ENCODE measurements at regions not wholly inside any gene's neighbourhood (a gene's known extent, or its start where the extent isn't known, plus 50 kb on each side); places are given as distances from the start of the nearest gene placed in this dataset.

GRCh38 chr22:34969001-34969790 is 96.8 kb upstream of the ISX start:
- Histone ChIP-seq H3K4me2 (no peak overlapping the region), H3K79me2 (ENCODE audit: insufficient read depth, low read depth) (no peaks in the 10 kb centered on the region), H3K36me3 (ENCODE audit: insufficient read depth) (no peaks in the 10 kb centered on the region), H2AFZ (ENCODE audit: low read depth) (no peak overlapping the region), H3K9ac (no peak overlapping the region), H3K4me3 (IDR thresholded peaks at IDR 0.05; ENCODE audit: insufficient read depth, low read depth, low read length) (no peak overlapping the region), H4K20me1 (ENCODE audit: insufficient read depth) (no peaks in the 10 kb centered on the region), H3K27me3 (ENCODE audit: insufficient read depth, low read depth) (no peaks in the 10 kb centered on the region), H3K27ac (no peak overlapping the region), H3K4me1 (ENCODE audit: low read depth, poor library complexity, severe bottlenecking) (no peaks in the 10 kb centered on the region)
- TF ChIP-seq CTCF (conservative IDR thresholded peaks at IDR 0.05; ENCODE audit: low read depth, low read length): no peak

GRCh38 chr22:34971456-34971855 is 94.5 kb upstream of the ISX start:
- Histone ChIP-seq H2AFZ (ENCODE audit: low read depth) (no peak overlapping the region), H3K4me2 (no peak overlapping the region), H3K79me2 (ENCODE audit: insufficient read depth, low read depth) (no peaks in the 10 kb centered on the region), H3K36me3 (ENCODE audit: insufficient read depth) (no peaks in the 10 kb centered on the region), H3K4me1 (ENCODE audit: low read depth, poor library complexity, severe bottlenecking) (no peaks in the 10 kb centered on the region), H3K27me3 (ENCODE audit: insufficient read depth, low read depth) (no peaks in the 10 kb centered on the region), H3K9ac (no peak overlapping the region), H4K20me1 (ENCODE audit: insufficient read depth) (no peaks in the 10 kb centered on the region), H3K27ac (no peak overlapping the region), H3K4me3 (IDR thresholded peaks at IDR 0.05; ENCODE audit: insufficient read depth, low read depth, low read length) (no peak overlapping the region)
- TF ChIP-seq CTCF (conservative IDR thresholded peaks at IDR 0.05; ENCODE audit: low read depth, low read length): no peak

- Histone ChIP-seq H3K27ac (no peak overlapping the region), H3K4me3 (IDR thresholded peaks at IDR 0.05; ENCODE audit: insufficient read depth, low read depth, low read length) (no peak overlapping the region), H4K20me1 (ENCODE audit: insufficient read depth) (no peaks in the 10 kb centered on the region), H3K9ac (no peak overlapping the region), H3K4me2 (no peak overlapping the region), H3K27me3 (ENCODE audit: insufficient read depth, low read depth) (no peaks in the 10 kb centered on the region), H3K79me2 (ENCODE audit: insufficient read depth, low read depth) (no peaks in the 10 kb centered on the region), H3K36me3 (ENCODE audit: insufficient read depth) (no peaks in the 10 kb centered on the region), H3K4me1 (ENCODE audit: low read depth, poor library complexity, severe bottlenecking) (no peaks in the 10 kb centered on the region), H2AFZ (ENCODE audit: low read depth) (no peak overlapping the region)
- TF ChIP-seq CTCF (conservative IDR thresholded peaks at IDR 0.05; ENCODE audit: low read depth, low read length): no peak
Measured at GRCh38 chr22:34972191-34972897, 93.6 kb upstream of the ISX start.

- Histone ChIP-seq H3K27me3 (ENCODE audit: insufficient read depth, low read depth) (no peaks in the 10 kb centered on the region), H3K36me3 (ENCODE audit: insufficient read depth) (no peaks in the 10 kb centered on the region), H3K9ac (no peak overlapping the region), H3K4me2 (no peak overlapping the region), H2AFZ (ENCODE audit: low read depth) (no peak overlapping the region), H3K27ac (no peak overlapping the region), H3K4me3 (IDR thresholded peaks at IDR 0.05; ENCODE audit: insufficient read depth, low read depth, low read length) (no peak overlapping the region), H4K20me1 (ENCODE audit: insufficient read depth) (no peaks in the 10 kb centered on the region), H3K4me1 (ENCODE audit: low read depth, poor library complexity, severe bottlenecking) (no peaks in the 10 kb centered on the region), H3K79me2 (ENCODE audit: insufficient read depth, low read depth) (no peaks in the 10 kb centered on the region)
- no peak for TF ChIP-seq CTCF (conservative IDR thresholded peaks at IDR 0.05; ENCODE audit: low read depth, low read length)
Measured at GRCh38 chr22:34973016-34973415, 92.9 kb upstream of the ISX start.

Measured in KMS-11 (cell line).